ENCODE measurements at regions not wholly inside any gene's neighbourhood (a gene's known extent, or its start where the extent isn't known, plus 50 kb on each side); places are given as distances from the start of the nearest gene placed in this dataset.

- TF ChIP-seq POLR2A (IDR thresholded peaks at IDR 0.05; ENCODE audit: low read depth, low read length) = no peak
- no peak for DNase-seq (ENCODE audit: insufficient read length, low spot score)
- FAIRE-seq = no peak
These were observed 319.2 kb downstream of the PHKB start for GRCh38 chr16:47780213-47780875.

GRCh38 chr16:47779201-47780016, 318.3 kb downstream of the PHKB start:
- peak; percentile 75 for FAIRE-seq
- DNase-seq (ENCODE audit: insufficient read length, low spot score) = peak; percentile 19
- no peak for TF ChIP-seq POLR2A (IDR thresholded peaks at IDR 0.05; ENCODE audit: low read depth, low read length)

GRCh38 chr16:47778106-47778801, 317.1 kb downstream of the PHKB start:
- no peak for FAIRE-seq
- DNase-seq (ENCODE audit: insufficient read length, low spot score) = no peak
- TF ChIP-seq POLR2A (IDR thresholded peaks at IDR 0.05; ENCODE audit: low read depth, low read length) = no peak

GRCh38 chr16:47777220-47777619, 316.1 kb downstream of the PHKB start:
- DNase-seq (ENCODE audit: insufficient read length, low spot score) = no peak
- no peak for FAIRE-seq
- TF ChIP-seq POLR2A (IDR thresholded peaks at IDR 0.05; ENCODE audit: low read depth, low read length) = no peak

GRCh38 chr16:47774661-47775060, 313.5 kb downstream of the PHKB start:
- DNase-seq (ENCODE audit: insufficient read length, low spot score) = no peak
- TF ChIP-seq POLR2A (IDR thresholded peaks at IDR 0.05; ENCODE audit: low read depth, low read length) = no peak
- FAIRE-seq = peak; percentile 75

GRCh38 chr16:47753659-47754058, 292.5 kb downstream of the PHKB start:
- no peak for FAIRE-seq
- no peak for TF ChIP-seq POLR2A (IDR thresholded peaks at IDR 0.05; ENCODE audit: low read depth, low read length)
- no peak for DNase-seq (ENCODE audit: insufficient read length, low spot score)
